GM06990 (cell line): ENCODE measurements at regions not wholly inside any gene's neighbourhood (a gene's known extent, or its start where the extent isn't known, plus 50 kb on each side); places are given as distances from the start of the nearest gene placed in this dataset.

Experiments used
- DNase-seq: peaks from one replicate; pipeline ENCODE4 v3.0.0-alpha.2; 2011; ENCODE audit not compliant: insufficient read length; ENCODE audit errors: extremely low read depth
- H3K27me3 ChIP-seq: replicated peaks from 2 replicates; pipeline ENCODE4 v1.6.0; 2011; ENCODE audit warnings: low read length; ENCODE audit not compliant: control insufficient read depth, insufficient read depth
- H3K36me3 ChIP-seq: 2 replicates; pipeline ENCODE4 v1.5.1; 2011; ENCODE audit warnings: low read length; ENCODE audit not compliant: control insufficient read depth, insufficient read depth
- H3K4me3 ChIP-seq: replicated peaks from 2 replicates; pipeline ENCODE4 v1.5.1; 2011; ENCODE audit warnings: low read depth, mild to moderate bottlenecking, control low read depth, low read length
- TF ChIP-seq, protein P1 (sequence below): IDR thresholded peaks from 2 replicates; pipeline ENCODE4 v1.5.1; 2011; ENCODE audit warnings: low read length, control low read depth, mild to moderate bottlenecking, inconsistent platforms; ENCODE audit not compliant: insufficient read depth, poor library complexity, severe bottlenecking

DNA sequence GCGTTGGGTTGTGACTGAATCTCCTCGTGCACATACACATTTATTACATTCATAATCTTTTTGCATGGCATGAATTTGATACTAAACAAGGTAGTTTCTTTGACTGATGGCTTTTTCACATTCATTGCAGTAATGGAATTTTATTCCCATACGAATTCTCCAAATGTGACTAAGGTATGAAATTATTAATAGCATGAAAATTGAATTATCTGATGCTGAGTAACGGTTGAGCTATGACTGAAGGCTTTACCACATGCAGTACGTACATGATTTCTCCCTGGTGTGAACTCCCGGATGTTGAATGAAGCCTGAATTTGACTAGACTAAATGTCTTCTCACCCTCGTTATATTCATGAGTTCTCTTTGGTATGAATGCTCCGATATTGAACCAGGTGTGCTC is 104.4 kb upstream of the C1GALT1 start:
- no peak overlapping the region for H3K4me3 ChIP-seq
- DNase-seq: no peak
- no peaks in the 10 kb centered on the region for H3K27me3 ChIP-seq
- TF ChIP-seq, protein P1, sequence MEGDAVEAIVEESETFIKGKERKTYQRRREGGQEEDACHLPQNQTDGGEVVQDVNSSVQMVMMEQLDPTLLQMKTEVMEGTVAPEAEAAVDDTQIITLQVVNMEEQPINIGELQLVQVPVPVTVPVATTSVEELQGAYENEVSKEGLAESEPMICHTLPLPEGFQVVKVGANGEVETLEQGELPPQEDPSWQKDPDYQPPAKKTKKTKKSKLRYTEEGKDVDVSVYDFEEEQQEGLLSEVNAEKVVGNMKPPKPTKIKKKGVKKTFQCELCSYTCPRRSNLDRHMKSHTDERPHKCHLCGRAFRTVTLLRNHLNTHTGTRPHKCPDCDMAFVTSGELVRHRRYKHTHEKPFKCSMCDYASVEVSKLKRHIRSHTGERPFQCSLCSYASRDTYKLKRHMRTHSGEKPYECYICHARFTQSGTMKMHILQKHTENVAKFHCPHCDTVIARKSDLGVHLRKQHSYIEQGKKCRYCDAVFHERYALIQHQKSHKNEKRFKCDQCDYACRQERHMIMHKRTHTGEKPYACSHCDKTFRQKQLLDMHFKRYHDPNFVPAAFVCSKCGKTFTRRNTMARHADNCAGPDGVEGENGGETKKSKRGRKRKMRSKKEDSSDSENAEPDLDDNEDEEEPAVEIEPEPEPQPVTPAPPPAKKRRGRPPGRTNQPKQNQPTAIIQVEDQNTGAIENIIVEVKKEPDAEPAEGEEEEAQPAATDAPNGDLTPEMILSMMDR: no peak
- H3K36me3 ChIP-seq: no peaks in the 10 kb centered on the region

DNA sequence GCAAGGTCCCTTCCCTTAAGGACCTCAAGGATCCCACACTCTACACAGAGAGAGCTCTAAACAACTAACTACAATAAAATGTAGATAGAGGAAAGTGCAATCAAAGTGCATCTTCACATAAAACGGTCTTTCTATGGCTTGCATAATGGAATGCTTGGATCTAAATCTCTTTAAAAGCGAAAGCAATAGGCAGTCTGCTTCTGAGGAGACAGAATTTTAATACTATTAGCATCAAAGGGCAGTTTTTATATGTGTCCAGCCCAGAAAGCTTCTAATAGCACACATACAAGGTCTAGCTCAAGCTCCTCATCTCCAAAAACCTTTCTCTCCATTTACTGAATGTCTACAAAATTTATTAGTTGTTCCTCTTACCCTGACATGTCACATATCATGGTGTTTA is 101.5 kb upstream of the C1GALT1 start:
- TF ChIP-seq, protein P1: no peak
- DNase-seq: no peak
- H3K27me3 ChIP-seq: no peaks in the 10 kb centered on the region
- H3K4me3 ChIP-seq: no peak overlapping the region
- H3K36me3 ChIP-seq: no peaks in the 10 kb centered on the region

DNA sequence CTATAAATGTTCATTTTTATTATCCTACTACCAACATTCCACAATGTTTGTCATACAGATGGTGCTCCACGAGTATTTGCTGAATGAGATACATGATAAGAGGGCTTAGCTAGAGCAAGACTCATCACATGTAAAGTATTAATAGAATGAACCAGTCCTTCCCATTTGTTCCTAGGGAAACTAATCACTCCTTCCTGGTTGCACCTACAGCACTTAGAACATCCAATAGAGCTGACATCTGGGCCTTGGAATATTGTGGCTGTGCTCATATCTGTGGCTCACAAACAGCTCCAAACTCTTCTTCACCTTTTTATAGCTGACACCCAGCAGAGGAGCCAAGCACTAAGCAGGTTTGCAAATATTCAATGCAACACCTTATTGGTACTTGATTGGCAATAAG is 91.9 kb upstream of the C1GALT1 start:
- H3K4me3 ChIP-seq: no peak overlapping the region

DNA sequence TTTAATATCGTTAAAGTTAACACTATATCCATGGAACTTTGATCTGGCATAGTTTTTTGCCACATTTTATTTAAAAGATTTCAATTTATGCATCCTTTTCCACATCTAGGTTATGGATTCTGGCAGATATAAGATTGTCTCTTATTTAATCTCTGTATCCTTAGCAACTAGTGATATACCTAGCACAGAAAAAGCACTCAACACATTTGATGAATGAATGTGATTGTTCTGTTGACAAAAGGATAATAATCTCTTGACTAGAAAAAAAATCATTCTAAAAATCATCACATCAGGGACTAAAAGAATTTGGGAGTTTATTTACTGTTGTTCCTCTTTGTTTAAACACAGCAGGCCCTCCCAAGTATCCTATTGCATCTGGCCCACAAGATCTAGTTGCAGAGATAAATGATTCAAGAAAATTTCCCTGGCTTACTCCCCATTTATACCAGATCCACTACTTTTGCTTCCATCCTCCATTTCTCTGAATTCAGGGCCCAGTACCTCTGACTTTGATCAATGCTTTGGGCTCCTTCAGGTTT is 84.0 kb upstream of the C1GALT1 start:
- no peak for DNase-seq
- no peaks in the 10 kb centered on the region for H3K27me3 ChIP-seq
- TF ChIP-seq, protein P1: no peak
- no peaks in the 10 kb centered on the region for H3K36me3 ChIP-seq
- H3K4me3 ChIP-seq: no peak overlapping the region

More for the DNA sequence above, 91.9 kb upstream of the C1GALT1 start:
- TF ChIP-seq, protein P1: no peak
- no peak for DNase-seq
- no peaks in the 10 kb centered on the region for H3K27me3 ChIP-seq
- no peaks in the 10 kb centered on the region for H3K36me3 ChIP-seq

DNA sequence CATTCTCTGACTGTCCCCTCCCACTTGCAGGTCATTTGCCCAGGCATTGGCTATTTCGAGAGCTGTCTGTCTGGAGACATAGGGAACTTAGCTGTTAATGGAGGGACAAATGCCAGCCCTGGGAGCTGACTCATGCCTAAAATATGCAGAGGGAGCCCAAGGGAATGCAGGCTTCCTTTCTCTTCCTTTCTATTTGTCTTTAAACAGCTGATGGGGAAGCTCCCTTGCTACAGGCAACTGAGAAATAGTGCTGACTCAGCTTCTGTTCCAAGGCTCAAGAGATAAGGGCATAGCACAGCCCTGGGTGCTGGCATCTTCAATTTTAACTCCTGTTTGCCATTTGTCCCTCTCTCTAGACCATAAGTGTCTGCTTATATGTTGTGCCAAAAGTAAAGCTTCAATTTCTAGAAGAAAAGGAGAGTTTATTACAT is 82.7 kb upstream of the C1GALT1 start:
- Histone ChIP-seq H3K27me3 (no peaks in the 10 kb centered on the region), H3K4me3 (no peak overlapping the region), H3K36me3 (no peaks in the 10 kb centered on the region)
- TF ChIP-seq, protein P1: no peak
- DNase-seq: no peak

DNA sequence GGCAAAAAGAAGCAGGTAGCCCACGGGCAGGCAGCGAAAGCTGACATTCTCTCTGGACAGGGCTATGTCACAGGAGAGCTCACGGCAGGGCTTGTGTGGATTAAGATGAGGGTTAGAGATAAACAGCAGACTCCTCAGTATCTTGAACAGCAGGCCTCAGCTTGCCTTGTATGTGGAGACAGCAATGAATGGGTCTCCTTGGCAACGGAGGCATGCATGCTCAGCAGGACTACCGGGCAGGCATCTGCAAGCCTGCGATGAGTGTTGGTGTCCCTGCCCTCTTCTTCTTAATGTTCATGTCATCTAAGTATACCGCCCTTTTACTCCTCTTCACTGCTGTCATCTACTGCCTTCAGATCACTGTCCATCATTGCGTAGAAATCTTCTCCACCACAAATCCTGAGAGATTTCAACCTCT is 81.9 kb upstream of the C1GALT1 start:
- H3K36me3 ChIP-seq: no peaks in the 10 kb centered on the region
- no peaks in the 10 kb centered on the region for H3K27me3 ChIP-seq
- DNase-seq: no peak

More for the DNA sequence above, 81.9 kb upstream of the C1GALT1 start:
- H3K4me3 ChIP-seq: no peak overlapping the region
- TF ChIP-seq, protein P1: no peak
